HL-60 (cell line): ENCODE measurements at regions not wholly inside any gene's neighbourhood (a gene's known extent, or its start where the extent isn't known, plus 50 kb on each side); places are given as distances from the start of the nearest gene placed in this dataset.

Experiments
- CTCF ChIP-seq: IDR thresholded peaks from one replicate; pipeline ENCODE4 v1.5.1; 2011; ENCODE audit warnings: low read length, control low read depth, inconsistent platforms; ENCODE audit not compliant: insufficient read depth
- POLR2AphosphoS5 ChIP-seq: IDR thresholded peaks from 2 replicates; pipeline ENCODE4 v1.6.1; 2012; ENCODE audit warnings: low read depth
- REST ChIP-seq: IDR thresholded peaks from 2 replicates; pipeline ENCODE4 v1.6.1; 2012; ENCODE audit warnings: low read depth; ENCODE audit not compliant: insufficient replicate concordance

GRCh38 chr20:51118216-51118615 is 95.3 kb upstream of the KCNG1 start:
- TF ChIP-seq CTCF (no peak), POLR2AphosphoS5 (no peak), REST (no peak)
